HFFc6 (cell line): ENCODE measurements at regions not wholly inside any gene's neighbourhood (a gene's known extent, or its start where the extent isn't known, plus 50 kb on each side); places are given as distances from the start of the nearest gene placed in this dataset.

Source experiments
- DNase-seq: peaks from one replicate; pipeline ENCODE4 v3.0.0-alpha.2; 2018
- H3K27ac Mint-ChIP-seq: 2 replicates; pipeline ENCODE4 v1.8.0; 2020; ENCODE audit warnings: mild to moderate bottlenecking, mixed read lengths
- H3K27me3 Mint-ChIP-seq: 2 replicates; pipeline ENCODE4 v1.8.0; 2021; ENCODE audit warnings: mild to moderate bottlenecking, moderate library complexity, mixed read lengths; ENCODE audit not compliant: insufficient read depth
- H3K36me3 Mint-ChIP-seq: 2 replicates; pipeline ENCODE4 v1.8.0; 2021; ENCODE audit warnings: low read depth, mixed read lengths
- H3K4me1 Mint-ChIP-seq: 2 replicates; pipeline ENCODE4 v1.8.0; 2020; ENCODE audit warnings: low read depth, mixed read lengths
- H3K4me3 Mint-ChIP-seq: 2 replicates; pipeline ENCODE4 v1.8.0; 2020; ENCODE audit warnings: mild to moderate bottlenecking, moderate library complexity, mixed read lengths
- H3K9me3 Mint-ChIP-seq: 2 replicates; pipeline ENCODE4 v1.8.0; 2020; ENCODE audit warnings: mild to moderate bottlenecking, mixed read lengths
- TF ChIP-seq, protein P1 (sequence below): fragments of 200-600 bp; sonication (generic); IDR thresholded peaks from 2 replicates; pipeline ENCODE4 v1.5.0; 2021; ENCODE audit warnings: antibody characterized with exemption, mild to moderate bottlenecking

DNA sequence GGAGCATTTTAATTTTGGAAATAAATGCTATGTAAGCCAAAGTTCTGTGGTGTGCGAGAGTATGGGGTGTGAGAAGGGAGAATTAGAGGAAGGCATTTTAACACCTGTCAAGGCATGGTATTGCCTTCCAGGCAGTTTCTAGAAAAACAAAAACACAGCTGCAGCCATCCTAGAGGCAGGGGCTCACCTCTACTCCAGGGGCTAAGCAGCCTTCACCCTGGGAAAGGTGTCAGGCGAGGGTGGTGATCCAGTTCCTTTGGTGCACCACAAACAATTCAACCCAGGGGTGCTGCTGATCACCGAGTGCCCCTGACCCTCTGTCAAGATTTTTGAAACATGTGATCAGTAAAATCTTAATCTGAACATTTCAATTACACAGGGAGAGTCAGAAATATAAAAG is 59.2 kb upstream of the GPR26 start:
- peaks cover 16% of the 10 kb centered on the region; the same call in 1 of the 2 replicates for H3K27me3 Mint-ChIP-seq
- no peaks in the 10 kb centered on the region for H3K4me1 Mint-ChIP-seq
- DNase-seq, result no peak
- H3K36me3 Mint-ChIP-seq, result no peaks in the 10 kb centered on the region
- TF ChIP-seq, protein P1, sequence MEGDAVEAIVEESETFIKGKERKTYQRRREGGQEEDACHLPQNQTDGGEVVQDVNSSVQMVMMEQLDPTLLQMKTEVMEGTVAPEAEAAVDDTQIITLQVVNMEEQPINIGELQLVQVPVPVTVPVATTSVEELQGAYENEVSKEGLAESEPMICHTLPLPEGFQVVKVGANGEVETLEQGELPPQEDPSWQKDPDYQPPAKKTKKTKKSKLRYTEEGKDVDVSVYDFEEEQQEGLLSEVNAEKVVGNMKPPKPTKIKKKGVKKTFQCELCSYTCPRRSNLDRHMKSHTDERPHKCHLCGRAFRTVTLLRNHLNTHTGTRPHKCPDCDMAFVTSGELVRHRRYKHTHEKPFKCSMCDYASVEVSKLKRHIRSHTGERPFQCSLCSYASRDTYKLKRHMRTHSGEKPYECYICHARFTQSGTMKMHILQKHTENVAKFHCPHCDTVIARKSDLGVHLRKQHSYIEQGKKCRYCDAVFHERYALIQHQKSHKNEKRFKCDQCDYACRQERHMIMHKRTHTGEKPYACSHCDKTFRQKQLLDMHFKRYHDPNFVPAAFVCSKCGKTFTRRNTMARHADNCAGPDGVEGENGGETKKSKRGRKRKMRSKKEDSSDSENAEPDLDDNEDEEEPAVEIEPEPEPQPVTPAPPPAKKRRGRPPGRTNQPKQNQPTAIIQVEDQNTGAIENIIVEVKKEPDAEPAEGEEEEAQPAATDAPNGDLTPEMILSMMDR, result no peak
- H3K4me3 Mint-ChIP-seq, result no peak overlapping the region
- peaks cover 9% of the 10 kb centered on the region for H3K9me3 Mint-ChIP-seq
- H3K27ac Mint-ChIP-seq, result no peak overlapping the region

DNA sequence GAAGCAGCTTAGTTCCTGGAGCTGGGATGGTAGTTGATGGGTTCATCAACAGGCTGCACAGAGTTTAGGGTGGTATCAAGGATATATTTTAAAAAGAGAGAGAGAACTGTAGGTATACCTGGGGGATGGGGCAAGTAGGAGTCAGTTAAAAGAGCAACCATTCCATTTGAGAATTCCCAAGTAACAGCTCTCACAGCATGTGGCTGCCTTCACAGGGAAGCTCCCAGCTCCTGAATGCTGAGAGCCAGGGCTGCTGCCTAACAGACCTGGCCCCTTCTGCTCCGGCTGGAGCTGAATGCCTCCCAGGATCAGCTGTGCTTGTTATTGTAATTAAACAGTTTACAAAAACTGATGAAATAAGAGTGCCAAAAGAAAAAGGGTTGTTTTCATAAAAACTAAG is 58.8 kb upstream of the GPR26 start:
- H3K36me3 Mint-ChIP-seq, result no peaks in the 10 kb centered on the region
- H3K9me3 Mint-ChIP-seq, result peaks cover 8% of the 10 kb centered on the region
- no peak overlapping the region for H3K4me3 Mint-ChIP-seq
- no peaks in the 10 kb centered on the region for H3K4me1 Mint-ChIP-seq
- TF ChIP-seq, protein P1, result no peak
- H3K27me3 Mint-ChIP-seq, result peaks cover 16% of the 10 kb centered on the region; the same call in 1 of the 2 replicates
- DNase-seq, result no peak
- no peak overlapping the region for H3K27ac Mint-ChIP-seq

DNA sequence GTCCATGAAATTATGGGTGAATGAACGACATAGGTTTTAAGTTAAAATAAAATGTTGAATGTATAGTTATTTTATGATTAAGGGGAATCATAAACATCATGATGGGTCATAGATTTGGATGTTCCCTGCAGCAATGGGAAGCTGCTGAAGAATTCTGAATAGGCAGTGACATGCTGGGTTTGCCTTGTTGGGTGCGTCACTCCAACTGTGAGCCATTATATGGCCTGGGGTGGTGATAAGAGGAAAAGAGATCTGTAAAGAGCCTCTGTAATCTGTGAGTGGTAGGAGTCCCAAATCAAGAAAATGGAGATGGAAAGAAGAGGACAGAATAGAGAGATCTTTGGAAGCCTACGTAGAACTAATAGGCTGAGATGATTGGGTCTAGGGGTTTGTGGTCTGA is 58.1 kb upstream of the GPR26 start:
- no peak overlapping the region for H3K4me3 Mint-ChIP-seq
- no peak overlapping the region for H3K27ac Mint-ChIP-seq
- TF ChIP-seq, protein P1, result no peak
- H3K36me3 Mint-ChIP-seq, result no peaks in the 10 kb centered on the region
- H3K27me3 Mint-ChIP-seq, result peaks cover 16% of the 10 kb centered on the region; the same call in 1 of the 2 replicates
- no peak for DNase-seq
- H3K9me3 Mint-ChIP-seq, result peaks cover 8% of the 10 kb centered on the region
- no peaks in the 10 kb centered on the region for H3K4me1 Mint-ChIP-seq

DNA sequence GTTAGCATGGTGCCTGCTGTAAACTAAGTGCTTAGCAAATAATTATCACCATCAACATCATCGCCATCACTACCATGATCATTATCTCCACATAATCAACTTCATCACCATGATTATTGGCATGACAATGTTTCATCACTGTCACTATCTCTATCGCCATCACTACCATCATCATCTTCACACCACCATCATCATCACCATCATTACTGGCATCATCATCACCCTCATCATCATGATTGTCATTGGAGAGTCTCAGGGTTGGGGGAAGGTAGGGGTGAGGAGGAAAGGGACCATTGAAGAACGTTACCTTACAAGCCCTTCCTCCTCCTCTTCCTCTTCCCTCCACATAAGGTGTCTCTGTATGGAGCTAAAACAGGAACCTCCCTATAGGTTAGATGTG is 54.9 kb upstream of the GPR26 start:
- no peak overlapping the region for H3K4me3 Mint-ChIP-seq
- no peak overlapping the region for H3K27ac Mint-ChIP-seq
- H3K36me3 Mint-ChIP-seq, result no peaks in the 10 kb centered on the region
- H3K27me3 Mint-ChIP-seq, result peaks cover 16% of the 10 kb centered on the region; the same call in 1 of the 2 replicates
- H3K9me3 Mint-ChIP-seq, result no peaks in the 10 kb centered on the region; the same call in 1 of the 2 replicates
- no peaks in the 10 kb centered on the region for H3K4me1 Mint-ChIP-seq
- no peak for DNase-seq
- TF ChIP-seq, protein P1, result no peak

DNA sequence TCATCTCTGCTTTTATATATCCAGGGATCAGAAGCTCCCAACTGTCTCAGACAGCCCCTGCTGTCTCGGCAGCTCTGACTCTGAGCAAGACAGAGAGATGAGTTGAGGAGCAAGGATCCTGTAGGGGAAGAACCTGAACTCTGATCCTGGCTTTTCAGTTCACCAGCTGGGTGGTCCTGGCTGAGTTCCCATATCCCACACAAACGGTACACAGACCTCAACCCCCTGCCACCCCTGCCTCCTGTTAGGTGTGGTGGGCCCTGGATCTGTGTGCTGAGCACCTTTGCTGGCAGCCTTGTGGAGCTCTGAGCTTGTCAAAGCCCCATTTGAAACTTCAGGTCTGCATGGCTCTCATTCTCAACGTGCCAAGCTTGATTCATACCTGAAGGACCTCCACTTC is 54.3 kb upstream of the GPR26 start:
- no peak overlapping the region for H3K4me3 Mint-ChIP-seq
- H3K9me3 Mint-ChIP-seq, result no peaks in the 10 kb centered on the region; the same call in 1 of the 2 replicates
- TF ChIP-seq, protein P1, result no peak
- H3K27ac Mint-ChIP-seq, result no peak overlapping the region
- peaks cover 16% of the 10 kb centered on the region; the same call in 1 of the 2 replicates for H3K27me3 Mint-ChIP-seq
- no peaks in the 10 kb centered on the region for H3K36me3 Mint-ChIP-seq
- DNase-seq, result no peak
- H3K4me1 Mint-ChIP-seq, result no peaks in the 10 kb centered on the region
